Testis (tissue), 2 donors: ENCODE measurements at regions not wholly inside any gene's neighbourhood (a gene's known extent, or its start where the extent isn't known, plus 50 kb on each side); places are given as distances from the start of the nearest gene placed in this dataset.

ENCODE experiments used
- DNase-seq: peaks from one replicate; pipeline ENCODE4 v3.0.0-alpha.2; 2019
- H3K27ac ChIP-seq, 2 donors: fragments of 200-600 bp; sonication (generic); one replicate each; pipeline ENCODE4 v1.5.1; 2019
- H3K27me3 ChIP-seq: fragments of 200-600 bp; sonication (generic); one replicate; pipeline ENCODE4 v1.5.1; 2019
- H3K36me3 ChIP-seq: fragments of 200-600 bp; sonication (generic); one replicate; pipeline ENCODE4 v1.5.1; 2017; ENCODE audit warnings: low read depth; ENCODE audit errors: missing control alignments
- H3K4me1 ChIP-seq: fragments of 200-600 bp; sonication (generic); one replicate; pipeline ENCODE4 v1.5.1; 2019
- H3K4me3 ChIP-seq, 2 donors: fragments of 200-600 bp; sonication (generic); one replicate each; pipeline ENCODE4 v1.5.1; 2017 to 2019
- H3K9me3 ChIP-seq: fragments of 200-600 bp; sonication (generic); one replicate; pipeline ENCODE4 v1.5.1; 2017
- CTCF ChIP-seq, 3 experiments: fragments of 450-650 bp in 2 of 3; fragments of 200-600 bp in 1 of 3; sonication (generic) in 1 of 3; IDR thresholded peaks; one replicate each; pipeline ENCODE4 v1.5.1; 2016 to 2019; ENCODE audit warnings: antibody characterized with exemption in 3 of 3, mild to moderate bottlenecking in 2 of 3, moderate library complexity in 1 of 3
- POLR2A ChIP-seq: fragments of 450-650 bp; IDR thresholded peaks from one replicate; pipeline ENCODE4 v1.6.1; 2017; ENCODE audit warnings: antibody characterized with exemption, mild to moderate bottlenecking, moderate library complexity
- WGBS, 2 donors: methylation state at CpG; one replicate each; pipeline ENCODE4 v1.1.5; 2018; 5-methylcytosine and 5-hydroxymethylcytosine counted together
- intact Hi-C: fragments of 100-400 bp; cut with DNase I; formaldehyde crosslinking; loops from one replicate; pipeline ENCODE4 v1.15.1; 2023; ENCODE audit warnings: low total_unique reads

GRCh38 chrX:5388087-5388486 is 840.6 kb downstream of the NLGN4X start:
- Histone ChIP-seq H3K9me3 (no peaks in the 10 kb centered on the region), H3K27me3 (no peaks in the 10 kb centered on the region)
- TF ChIP-seq CTCF (IDR thresholded peaks at IDR 0.05), result no peak
- TF ChIP-seq POLR2A, result no peak

GRCh38 chrX:5380426-5380825 is 848.2 kb downstream of the NLGN4X start:
- TF ChIP-seq POLR2A, result no peak
- TF ChIP-seq CTCF (IDR thresholded peaks at IDR 0.05), result no peak
- intact Hi-C loops, result no loop called here
- no peaks in the 10 kb centered on the region for H3K27me3 ChIP-seq
- H3K27ac ChIP-seq, result no peak overlapping the region
- H3K4me1 ChIP-seq, result no peaks in the 10 kb centered on the region
- no peaks in the 10 kb centered on the region for H3K36me3 ChIP-seq
- WGBS, 2 donors, result 73 to 74% methylated on average over 3 of the region's 3 CpGs
- no peak overlapping the region for H3K4me3 ChIP-seq
- no peaks in the 10 kb centered on the region for H3K9me3 ChIP-seq
- DNase-seq, result no peak

More at GRCh38 chrX:5388087-5388486, 840.6 kb downstream of the NLGN4X start:
- Histone ChIP-seq H3K4me3 (no peak overlapping the region), H3K36me3 (no peaks in the 10 kb centered on the region), H3K27ac (no peak overlapping the region), H3K4me1 (no peaks in the 10 kb centered on the region)
- no peak for DNase-seq
- intact Hi-C loops, result no loop called here
- WGBS, 2 donors, result 76 to 81% methylated on average over 3 to 6 of the region's 6 CpGs

DNA sequence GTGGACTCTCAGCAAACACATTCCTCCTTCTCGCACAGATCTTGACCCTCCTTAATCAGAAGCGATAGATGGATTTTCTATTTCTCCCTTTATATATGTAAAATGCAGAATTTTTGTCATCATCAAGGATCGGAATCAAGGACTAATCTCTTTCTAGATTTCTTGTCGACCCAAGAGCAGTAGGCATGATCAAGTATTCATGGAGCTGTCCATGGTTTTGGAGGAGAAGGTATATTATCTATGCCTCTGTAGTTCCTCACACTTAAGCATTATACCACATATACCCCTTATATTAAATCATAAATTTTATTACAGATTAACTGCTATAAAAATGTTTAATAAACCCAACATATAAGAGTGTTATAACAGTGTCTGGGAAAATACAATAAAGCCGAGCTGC is 886.8 kb downstream of the NLGN4X start:
- WGBS, 2 donors, result 81 to 85% methylated on average over 5 of the region's 5 CpGs
- H3K27me3 ChIP-seq, result no peaks in the 10 kb centered on the region
- no peak for DNase-seq
- TF ChIP-seq CTCF (IDR thresholded peaks at IDR 0.05) (no peak), POLR2A (no peak)
- intact Hi-C loops, result no loop called here
- no peaks in the 10 kb centered on the region for H3K9me3 ChIP-seq
- no peaks in the 10 kb centered on the region for H3K4me1 ChIP-seq
- no peaks in the 10 kb centered on the region for H3K36me3 ChIP-seq
- no peak overlapping the region for H3K4me3 ChIP-seq
- no peak overlapping the region for H3K27ac ChIP-seq

DNA sequence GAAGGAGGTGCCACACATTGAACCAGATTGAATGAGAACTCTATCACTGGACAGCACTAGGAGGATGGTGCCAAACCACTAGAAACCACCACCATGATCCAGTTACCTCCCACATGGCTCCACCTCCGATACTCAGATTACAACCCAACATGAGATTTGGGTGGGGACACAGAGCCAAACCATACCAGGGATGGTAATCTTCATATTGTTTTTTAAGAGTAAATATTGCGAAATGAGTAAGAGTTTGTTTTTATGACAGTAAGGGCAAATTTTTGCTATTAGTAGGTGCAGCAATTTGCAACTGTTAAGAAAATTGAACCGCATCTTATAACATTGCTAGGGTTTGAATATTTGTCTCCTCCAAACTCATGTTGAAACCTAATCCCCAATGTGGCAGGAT is 891.5 kb downstream of the NLGN4X start:
- H3K4me3 ChIP-seq, result no peak overlapping the region
- no peaks in the 10 kb centered on the region for H3K36me3 ChIP-seq
- no peaks in the 10 kb centered on the region for H3K9me3 ChIP-seq
- no peaks in the 10 kb centered on the region for H3K27me3 ChIP-seq
- no peak for DNase-seq
- intact Hi-C loops, result no loop called here
- no peaks in the 10 kb centered on the region for H3K4me1 ChIP-seq
- 91 to 96% methylated on average over 3 of the region's 3 CpGs for WGBS, 2 donors
- TF ChIP-seq CTCF (IDR thresholded peaks at IDR 0.05), result no peak
- TF ChIP-seq POLR2A, result no peak
- H3K27ac ChIP-seq, result no peak overlapping the region

- Histone ChIP-seq H3K27me3 (no peaks in the 10 kb centered on the region), H3K36me3 (no peaks in the 10 kb centered on the region), H3K9me3 (no peaks in the 10 kb centered on the region), H3K4me1 (no peaks in the 10 kb centered on the region), H3K27ac (no peak overlapping the region), H3K4me3 (no peak overlapping the region)
- intact Hi-C loops, result no loop called here
- WGBS, 2 donors, result 83 to 91% methylated on average over 1 of the region's 1 CpG
- TF ChIP-seq POLR2A (no peak), CTCF (IDR thresholded peaks at IDR 0.05) (no peak)
- DNase-seq, result no peak
Observed at GRCh38 chrX:5324546-5324945, 904.1 kb downstream of the NLGN4X start.
